ENCODE measurements at regions not wholly inside any gene's neighbourhood (a gene's known extent, or its start where the extent isn't known, plus 50 kb on each side); places are given as distances from the start of the nearest gene placed in this dataset.

DNA sequence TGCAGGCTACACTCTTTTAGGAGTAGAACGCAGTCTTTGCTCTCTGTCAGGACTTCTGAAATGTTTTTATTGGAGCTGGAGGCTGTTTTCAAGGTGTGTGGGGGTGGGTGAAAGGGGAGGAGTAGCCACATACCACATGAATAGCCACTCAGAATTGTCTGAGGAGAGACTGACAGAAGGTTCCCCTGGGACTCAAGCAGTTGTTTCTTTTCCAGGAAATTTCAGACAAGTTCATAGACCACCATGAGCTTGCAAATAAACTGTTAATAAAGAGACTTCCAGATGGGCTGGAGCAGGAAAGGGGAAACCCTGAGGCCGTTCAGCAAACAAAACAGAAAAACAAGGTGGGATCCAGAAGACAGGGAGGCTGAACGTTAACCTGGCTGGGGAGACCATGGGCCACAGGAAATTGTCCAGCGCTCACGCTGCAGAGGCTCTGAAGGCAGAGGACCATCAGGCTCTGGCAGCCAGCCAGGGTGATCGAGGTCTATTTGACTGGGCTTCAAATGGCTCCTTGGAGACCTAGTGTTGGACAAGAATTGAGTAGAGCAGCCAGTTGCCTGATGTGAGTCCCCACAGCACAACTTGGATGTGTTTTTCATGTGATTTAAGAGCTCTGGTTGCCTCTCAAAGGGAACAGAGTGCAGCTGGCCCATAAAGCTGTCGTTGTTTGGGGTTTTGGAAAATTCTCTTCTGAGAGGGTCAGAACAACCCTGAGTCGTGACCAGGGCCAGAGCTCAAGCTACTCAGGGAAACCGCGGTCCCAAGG, 159.2 kb upstream of the RAI14 start:
- no peak overlapping the region for H3K4me3 ChIP-seq (ENCODE audit: low read depth, low read length)
- TF ChIP-seq, protein P1, sequence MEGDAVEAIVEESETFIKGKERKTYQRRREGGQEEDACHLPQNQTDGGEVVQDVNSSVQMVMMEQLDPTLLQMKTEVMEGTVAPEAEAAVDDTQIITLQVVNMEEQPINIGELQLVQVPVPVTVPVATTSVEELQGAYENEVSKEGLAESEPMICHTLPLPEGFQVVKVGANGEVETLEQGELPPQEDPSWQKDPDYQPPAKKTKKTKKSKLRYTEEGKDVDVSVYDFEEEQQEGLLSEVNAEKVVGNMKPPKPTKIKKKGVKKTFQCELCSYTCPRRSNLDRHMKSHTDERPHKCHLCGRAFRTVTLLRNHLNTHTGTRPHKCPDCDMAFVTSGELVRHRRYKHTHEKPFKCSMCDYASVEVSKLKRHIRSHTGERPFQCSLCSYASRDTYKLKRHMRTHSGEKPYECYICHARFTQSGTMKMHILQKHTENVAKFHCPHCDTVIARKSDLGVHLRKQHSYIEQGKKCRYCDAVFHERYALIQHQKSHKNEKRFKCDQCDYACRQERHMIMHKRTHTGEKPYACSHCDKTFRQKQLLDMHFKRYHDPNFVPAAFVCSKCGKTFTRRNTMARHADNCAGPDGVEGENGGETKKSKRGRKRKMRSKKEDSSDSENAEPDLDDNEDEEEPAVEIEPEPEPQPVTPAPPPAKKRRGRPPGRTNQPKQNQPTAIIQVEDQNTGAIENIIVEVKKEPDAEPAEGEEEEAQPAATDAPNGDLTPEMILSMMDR (IDR thresholded peaks at IDR 0.05; ENCODE audit: low read depth, low read length, missing control alignments): no peak
- no peak for DNase-seq (ENCODE audit: low read depth)

GRCh38 chr5:34497470-34497808, 158.7 kb upstream of the RAI14 start:
- TF ChIP-seq, protein P1 (IDR thresholded peaks at IDR 0.05; ENCODE audit: low read depth, low read length, missing control alignments): no peak
- no peak for DNase-seq (ENCODE audit: low read depth)
- H3K4me3 ChIP-seq (ENCODE audit: low read depth, low read length): no peak overlapping the region

- TF ChIP-seq, protein P1 (IDR thresholded peaks at IDR 0.05; ENCODE audit: low read depth, low read length, missing control alignments): no peak
- H3K4me3 ChIP-seq (ENCODE audit: low read depth, low read length): no peak overlapping the region
Measured at GRCh38 chr5:34498572-34498971, 157.6 kb upstream of the RAI14 start.

GRCh38 chr5:34499001-34499734, 157.0 kb upstream of the RAI14 start:
- TF ChIP-seq, protein P1 (IDR thresholded peaks at IDR 0.05; ENCODE audit: low read depth, low read length, missing control alignments): no peak
- DNase-seq (ENCODE audit: low read depth): peak; percentile 83
- H3K4me3 ChIP-seq (ENCODE audit: low read depth, low read length): peak overlapping the region; percentile 4; the same call in 1 of the 2 replicates

More at GRCh38 chr5:34498572-34498971, 157.6 kb upstream of the RAI14 start:
- no peak for DNase-seq (ENCODE audit: low read depth)

DNA sequence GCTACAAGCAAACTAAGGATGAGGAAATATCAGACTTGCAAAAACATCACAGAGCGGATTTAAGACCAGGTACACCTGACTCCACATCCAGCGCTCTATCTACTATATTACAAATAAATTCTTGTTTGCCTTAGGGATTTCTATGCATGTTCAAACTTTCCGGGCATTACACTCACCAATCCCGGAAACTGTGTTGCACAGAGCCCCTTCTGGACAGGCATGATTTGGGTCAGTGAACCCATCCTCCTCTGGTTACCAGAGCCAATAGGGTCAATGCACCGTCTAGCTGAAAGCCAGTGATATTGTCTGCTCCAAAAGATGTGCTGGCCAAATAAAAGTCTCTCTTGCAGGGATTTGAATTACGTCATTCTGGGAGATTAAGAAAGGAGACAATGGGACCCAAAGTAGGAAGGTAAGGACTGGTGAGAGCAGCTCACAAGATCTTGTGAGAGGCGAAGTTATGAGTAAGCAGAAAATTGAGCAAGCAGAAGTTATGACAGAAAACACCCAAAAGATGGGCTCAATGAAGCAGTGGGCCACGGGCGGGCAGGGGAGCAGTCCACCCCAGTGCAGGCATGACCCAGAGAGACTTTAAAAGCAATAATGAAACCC, 155.8 kb upstream of the RAI14 start:
- no peak for DNase-seq (ENCODE audit: low read depth)
- TF ChIP-seq, protein P1 (IDR thresholded peaks at IDR 0.05; ENCODE audit: low read depth, low read length, missing control alignments): no peak
- H3K4me3 ChIP-seq (ENCODE audit: low read depth, low read length): no peak overlapping the region

DNA sequence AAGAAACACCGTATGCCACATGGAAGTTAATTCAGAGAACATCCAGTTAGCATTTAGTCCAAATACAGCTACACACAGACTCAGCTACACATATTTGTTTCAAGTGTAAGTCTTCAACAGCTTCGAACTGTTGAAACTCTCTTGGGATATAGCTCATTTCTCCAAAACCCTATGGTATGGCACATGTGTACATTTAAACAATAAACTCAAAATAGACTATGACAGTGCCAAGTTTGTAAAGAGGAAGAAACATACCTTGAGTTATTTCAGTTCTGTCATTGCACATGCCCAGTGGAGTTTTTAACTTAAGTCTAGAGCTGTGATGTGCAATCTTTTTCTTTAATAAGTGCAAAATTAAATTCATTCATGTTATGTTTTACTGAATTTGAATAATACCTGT, 155.1 kb upstream of the RAI14 start:
- no peak for DNase-seq (ENCODE audit: low read depth)
- H3K4me3 ChIP-seq (ENCODE audit: low read depth, low read length): no peak overlapping the region
- TF ChIP-seq, protein P1 (IDR thresholded peaks at IDR 0.05; ENCODE audit: low read depth, low read length, missing control alignments): no peak

Data from GM12864 (cell line).